Nephron progenitor cell (in vitro differentiated cells): ENCODE measurements at regions not wholly inside any gene's neighbourhood (a gene's known extent, or its start where the extent isn't known, plus 50 kb on each side); places are given as distances from the start of the nearest gene placed in this dataset.

ENCODE experiments used
- DNase-seq: peaks from one replicate; pipeline ENCODE4 v3.0.0; 2021
- H3K27ac Mint-ChIP-seq: 2 replicates; pipeline ENCODE4 v1.8.0; 2021; ENCODE audit warnings: mild to moderate bottlenecking, moderate library complexity, mixed read lengths
- H3K27me3 Mint-ChIP-seq: 2 replicates; pipeline ENCODE4 v1.8.0; 2021; ENCODE audit warnings: mild to moderate bottlenecking, low read depth, mixed read lengths; ENCODE audit not compliant: poor library complexity
- H3K36me3 Mint-ChIP-seq: 2 replicates; pipeline ENCODE4 v1.8.0; 2021; ENCODE audit warnings: low read depth, mixed read lengths
- H3K4me1 Mint-ChIP-seq: 2 replicates; pipeline ENCODE4 v1.8.0; 2021; ENCODE audit warnings: mixed read lengths
- H3K4me3 Mint-ChIP-seq: 2 replicates; pipeline ENCODE4 v1.8.0; 2021; ENCODE audit warnings: mild to moderate bottlenecking, moderate library complexity, mixed read lengths
- H3K9me3 Mint-ChIP-seq: 2 replicates; pipeline ENCODE4 v1.8.0; 2021; ENCODE audit warnings: mild to moderate bottlenecking, moderate library complexity, mixed read lengths
- CTCF ChIP-seq: fragments of 200-600 bp; sonication (generic); IDR thresholded peaks from 2 replicates; pipeline ENCODE4 v1.5.0; 2021; ENCODE audit warnings: antibody characterized with exemption

DNA sequence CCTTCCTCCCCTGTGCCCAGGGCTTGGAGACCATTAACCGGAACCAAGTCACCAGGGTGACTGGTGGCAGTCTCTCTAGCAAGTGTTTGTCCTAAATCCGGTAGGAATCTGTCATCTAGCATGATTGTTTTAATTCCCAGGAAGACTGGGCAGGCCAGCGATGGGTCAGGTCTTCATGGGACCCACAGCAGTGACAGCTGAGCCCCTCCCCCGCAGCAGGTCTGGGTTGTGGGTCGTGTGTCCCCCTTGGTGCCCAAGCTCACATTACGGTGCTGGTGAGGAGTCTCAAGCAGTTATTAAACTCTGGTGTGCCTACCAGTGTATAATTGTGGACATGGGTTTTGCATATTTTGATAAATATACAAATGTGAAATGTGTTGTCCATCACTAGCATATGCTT lies 466.5 kb downstream of the MATN1 start:
- H3K36me3 Mint-ChIP-seq: no peaks in the 10 kb centered on the region
- no peak overlapping the region for H3K27ac Mint-ChIP-seq
- H3K4me3 Mint-ChIP-seq: no peak overlapping the region
- DNase-seq: no peak
- H3K9me3 Mint-ChIP-seq: peaks cover 6% of the 10 kb centered on the region
- H3K27me3 Mint-ChIP-seq: peaks cover 10% of the 10 kb centered on the region
- H3K4me1 Mint-ChIP-seq: peaks cover 21% of the 10 kb centered on the region
- no peak for TF ChIP-seq CTCF

DNA sequence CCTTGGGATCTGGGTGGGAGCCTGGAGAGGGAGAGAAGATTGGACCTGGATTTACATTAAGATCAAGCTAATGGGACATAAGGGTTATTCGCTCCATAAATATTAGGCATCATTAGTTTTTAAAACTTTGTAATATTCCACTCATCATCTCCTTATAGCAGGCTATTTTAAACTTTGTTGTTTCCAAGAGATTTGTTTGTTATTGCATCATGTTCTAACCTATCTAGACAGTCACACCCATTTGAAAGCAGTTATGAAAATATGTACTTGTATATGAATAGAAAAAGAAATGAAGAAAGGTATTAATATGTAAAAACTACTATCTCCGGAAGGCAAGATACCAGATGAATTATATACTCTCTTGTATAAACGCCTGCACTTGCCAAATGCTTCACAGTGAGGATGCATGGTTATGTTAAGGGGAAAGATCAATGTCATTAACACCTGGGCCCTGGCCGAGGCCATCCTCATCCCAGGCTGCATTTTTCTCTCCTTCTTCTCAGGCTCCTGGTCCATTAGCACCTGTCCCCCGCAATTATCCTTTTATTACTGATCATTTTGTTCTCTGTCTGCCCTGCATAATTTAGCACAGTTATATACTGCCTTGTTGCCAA lies 468.2 kb downstream of the MATN1 start:
- Mint-ChIP-seq H3K4me1 (peaks cover 38% of the 10 kb centered on the region), H3K4me3 (no peak overlapping the region), H3K27me3 (peaks cover 10% of the 10 kb centered on the region), H3K9me3 (no peaks in the 10 kb centered on the region), H3K27ac (no peak overlapping the region), H3K36me3 (no peaks in the 10 kb centered on the region)
- no peak for TF ChIP-seq CTCF
- DNase-seq: no peak

- no peaks in the 10 kb centered on the region for H3K9me3 Mint-ChIP-seq
- peaks cover 10% of the 10 kb centered on the region for H3K27me3 Mint-ChIP-seq
- no peak overlapping the region for H3K27ac Mint-ChIP-seq
- DNase-seq: no peak
- no peak for TF ChIP-seq CTCF
- no peak overlapping the region for H3K4me3 Mint-ChIP-seq
- no peaks in the 10 kb centered on the region for H3K36me3 Mint-ChIP-seq
- H3K4me1 Mint-ChIP-seq: peaks cover 38% of the 10 kb centered on the region
Measured at GRCh38 chr1:30253807-30254440, 469.5 kb downstream of the MATN1 start.

GRCh38 chr1:30253361-30253760 lies 470.0 kb downstream of the MATN1 start:
- Mint-ChIP-seq H3K27me3 (peaks cover 16% of the 10 kb centered on the region), H3K4me3 (no peak overlapping the region), H3K36me3 (no peaks in the 10 kb centered on the region), H3K4me1 (peaks cover 38% of the 10 kb centered on the region), H3K27ac (peak overlapping the region; percentile 76), H3K9me3 (no peaks in the 10 kb centered on the region)
- no peak for TF ChIP-seq CTCF
- no peak for DNase-seq

- Mint-ChIP-seq H3K4me3 (peak overlapping the region; percentile 43), H3K27ac (no peak overlapping the region), H3K4me1 (peaks cover 55% of the 10 kb centered on the region), H3K36me3 (no peaks in the 10 kb centered on the region), H3K27me3 (peaks cover 24% of the 10 kb centered on the region), H3K9me3 (no peaks in the 10 kb centered on the region)
- no peak for TF ChIP-seq CTCF
- no peak for DNase-seq
Measured at GRCh38 chr1:30250984-30251850, 472.2 kb downstream of the MATN1 start.
